ENCODE measurements at regions not wholly inside any gene's neighbourhood (a gene's known extent, or its start where the extent isn't known, plus 50 kb on each side); places are given as distances from the start of the nearest gene placed in this dataset.
A peak's percentile ranks its signal among the peaks of the same experiment; 100 is the strongest.

DNA sequence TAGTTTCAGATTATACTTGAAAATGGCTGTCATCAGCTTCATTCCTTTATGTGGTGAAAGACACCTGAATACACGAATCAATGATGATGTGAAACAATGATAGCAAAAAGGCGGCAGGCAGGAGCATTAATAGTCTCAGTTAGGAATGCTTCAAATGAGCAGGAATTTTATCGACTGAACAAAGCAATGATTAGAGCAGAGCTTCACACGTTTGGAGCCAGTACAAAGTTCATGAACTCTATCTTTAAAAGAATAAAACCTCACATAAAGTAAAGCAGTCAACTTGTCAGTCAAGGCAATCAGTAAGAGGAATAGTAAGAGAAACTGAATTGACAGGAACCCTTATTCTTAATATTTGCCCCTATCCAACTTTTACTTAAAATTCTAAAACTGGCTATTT, 78.4 kb upstream of the SERTAD2 start:
- TF ChIP-seq POLR2A (IDR thresholded peaks at IDR 0.05) (peak in 1 of 2 donors; percentile 0), CTCF (IDR thresholded peaks at IDR 0.05) (no peak)
